GM12878 (cell line): ENCODE measurements at regions not wholly inside any gene's neighbourhood (a gene's known extent, or its start where the extent isn't known, plus 50 kb on each side); places are given as distances from the start of the nearest gene placed in this dataset.

Experiments
- BRCA1 ChIP-seq: IDR thresholded peaks from 2 replicates; pipeline ENCODE4 v1.6.1; 2011; ENCODE audit warnings: low read depth, low read length, improper control_type of control experiment
- EGR1 ChIP-seq, 2 experiments: IDR thresholded peaks; 1 replicate in 1 of 2; 2 replicates in 1 of 2; pipeline ENCODE4 v1.6.1; 2011 to 2012; ENCODE audit warnings: low read depth in 2 of 2, low read length in 2 of 2, borderline replicate concordance in 1 of 2, mild to moderate bottlenecking in 1 of 2, moderate library complexity in 1 of 2
- EZH2 ChIP-seq: IDR thresholded peaks from 2 replicates; pipeline ENCODE4 v1.6.1; 2012; ENCODE audit warnings: low read depth, mild to moderate bottlenecking, control low read depth, inconsistent platforms, low read length, borderline replicate concordance; ENCODE audit not compliant: control insufficient read depth
- HCFC1 ChIP-seq: fragments of 150-350 bp; IDR thresholded peaks from 2 replicates; pipeline ENCODE4 v1.6.1; 2014; ENCODE audit warnings: low read length
- MYB ChIP-seq: fragments of 150-350 bp; IDR thresholded peaks from 2 replicates; pipeline ENCODE4 v1.6.1; 2014; ENCODE audit warnings: mild to moderate bottlenecking, low read depth, low read length, borderline replicate concordance
- NR2C1 ChIP-seq: fragments of 450-650 bp; IDR thresholded peaks from 2 replicates; pipeline ENCODE4 v1.6.1; 2017; ENCODE audit warnings: antibody characterized with exemption, mild to moderate bottlenecking, moderate library complexity
- NR2C2 ChIP-seq: IDR thresholded peaks from 2 replicates; pipeline ENCODE4 v1.6.1; 2011; ENCODE audit warnings: borderline replicate concordance, low read depth; ENCODE audit not compliant: control insufficient read depth, insufficient read length
- PML ChIP-seq: IDR thresholded peaks from 2 replicates; pipeline ENCODE4 v1.6.1; 2012; ENCODE audit warnings: low read length, inconsistent platforms
- POLR2A ChIP-seq: IDR thresholded peaks from 2 replicates; pipeline ENCODE4 v1.6.1; 2011; ENCODE audit warnings: low read depth, mild to moderate bottlenecking, low read length
- POLR2AphosphoS5 ChIP-seq: IDR thresholded peaks from 2 replicates; pipeline ENCODE4 v1.6.1; 2011; ENCODE audit warnings: mild to moderate bottlenecking, low read length, inconsistent platforms
- SP1 ChIP-seq: IDR thresholded peaks from one replicate; pipeline ENCODE4 v1.6.1; 2011; ENCODE audit warnings: low read depth, low read length
- YY1 ChIP-seq: IDR thresholded peaks from 2 replicates; pipeline ENCODE4 v1.6.1; 2011; ENCODE audit warnings: low read depth, mild to moderate bottlenecking, low read length
- TF ChIP-seq, protein P1 (sequence below): IDR thresholded peaks from 2 replicates; pipeline ENCODE4 v1.6.1; 2012; ENCODE audit warnings: low read depth, low read length, improper control_type of control experiment
- TF ChIP-seq, protein P2 (sequence below), 3 experiments: IDR thresholded peaks in 2 of 3; conservative IDR thresholded peaks in 1 of 3; 2 replicates each; pipeline ENCODE4 v1.5.1; 2011; ENCODE audit warnings: low read depth in 3 of 3, low read length in 3 of 3, mild to moderate bottlenecking in 3 of 3, control low read depth in 2 of 3, moderate library complexity in 2 of 3, inconsistent platforms in 1 of 3, mixed read lengths in 1 of 3; ENCODE audit not compliant: control insufficient read depth in 2 of 3, insufficient read depth in 1 of 3; ENCODE audit errors: extremely low read depth in 1 of 3

DNA sequence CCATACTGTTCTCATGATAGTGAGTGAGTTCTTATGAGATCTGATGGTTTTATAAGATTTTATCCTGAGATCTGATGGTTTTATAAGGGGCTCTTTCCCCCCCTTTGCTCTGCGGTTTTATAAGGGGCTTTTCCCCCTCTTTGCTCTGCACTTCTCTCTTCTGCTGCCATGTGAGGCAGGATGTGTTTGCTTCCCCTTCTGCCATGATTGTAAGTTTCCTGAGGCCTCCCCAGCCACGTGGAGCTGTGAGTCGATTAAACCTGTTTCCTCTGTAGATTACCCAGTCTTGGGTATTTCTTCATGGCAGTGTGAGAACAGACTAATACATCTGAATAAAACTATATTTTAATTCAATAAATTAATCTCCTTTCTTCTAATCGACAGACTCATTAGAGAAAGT, 64.9 kb upstream of the ZSWIM6 start:
- no peak for TF ChIP-seq NR2C2
- no peak for TF ChIP-seq POLR2A
- TF ChIP-seq EGR1 (IDR thresholded peaks at IDR 0.05; ENCODE audit: borderline replicate concordance in 1 of 2, low read depth in 2 of 2, low read length in 2 of 2) = no peak
- TF ChIP-seq HCFC1 = no peak
- no peak for TF ChIP-seq POLR2AphosphoS5
- TF ChIP-seq, protein P1, sequence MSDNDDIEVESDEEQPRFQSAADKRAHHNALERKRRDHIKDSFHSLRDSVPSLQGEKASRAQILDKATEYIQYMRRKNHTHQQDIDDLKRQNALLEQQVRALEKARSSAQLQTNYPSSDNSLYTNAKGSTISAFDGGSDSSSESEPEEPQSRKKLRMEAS = no peak
- TF ChIP-seq, protein P2, sequence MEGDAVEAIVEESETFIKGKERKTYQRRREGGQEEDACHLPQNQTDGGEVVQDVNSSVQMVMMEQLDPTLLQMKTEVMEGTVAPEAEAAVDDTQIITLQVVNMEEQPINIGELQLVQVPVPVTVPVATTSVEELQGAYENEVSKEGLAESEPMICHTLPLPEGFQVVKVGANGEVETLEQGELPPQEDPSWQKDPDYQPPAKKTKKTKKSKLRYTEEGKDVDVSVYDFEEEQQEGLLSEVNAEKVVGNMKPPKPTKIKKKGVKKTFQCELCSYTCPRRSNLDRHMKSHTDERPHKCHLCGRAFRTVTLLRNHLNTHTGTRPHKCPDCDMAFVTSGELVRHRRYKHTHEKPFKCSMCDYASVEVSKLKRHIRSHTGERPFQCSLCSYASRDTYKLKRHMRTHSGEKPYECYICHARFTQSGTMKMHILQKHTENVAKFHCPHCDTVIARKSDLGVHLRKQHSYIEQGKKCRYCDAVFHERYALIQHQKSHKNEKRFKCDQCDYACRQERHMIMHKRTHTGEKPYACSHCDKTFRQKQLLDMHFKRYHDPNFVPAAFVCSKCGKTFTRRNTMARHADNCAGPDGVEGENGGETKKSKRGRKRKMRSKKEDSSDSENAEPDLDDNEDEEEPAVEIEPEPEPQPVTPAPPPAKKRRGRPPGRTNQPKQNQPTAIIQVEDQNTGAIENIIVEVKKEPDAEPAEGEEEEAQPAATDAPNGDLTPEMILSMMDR (IDR thresholded peaks at IDR 0.05 in 2 of 3, conservative IDR thresholded peaks at IDR 0.05 in 1 of 3; ENCODE audit: control insufficient read depth in 2 of 3, extremely low read depth in 1 of 3, insufficient read depth in 1 of 3, low read depth in 3 of 3, low read length in 3 of 3) = no peak
- no peak for TF ChIP-seq YY1
- TF ChIP-seq EZH2 = no peak
- no peak for TF ChIP-seq PML
- no peak for TF ChIP-seq NR2C1
- TF ChIP-seq SP1 = no peak
- no peak for TF ChIP-seq BRCA1
- TF ChIP-seq MYB = no peak
